HAP-1 (cell line): ENCODE measurements at regions not wholly inside any gene's neighbourhood (a gene's known extent, or its start where the extent isn't known, plus 50 kb on each side); places are given as distances from the start of the nearest gene placed in this dataset.

Experiments
- DNase-seq, 2 experiments: peaks; one replicate each; pipeline ENCODE4 v3.0.0-alpha.2; 2016 to 2020; ENCODE audit warnings: low spot score in 2 of 2
- H3K27me3 ChIP-seq: fragments of 250-450 bp; sonication (Bioruptor Pico); 2 replicates; pipeline ENCODE4 v1.5.1; 2020; ENCODE audit warnings: low read depth, mild to moderate bottlenecking, moderate library complexity
- H3K36me3 ChIP-seq: fragments of 250-450 bp; sonication (Bioruptor Pico); replicated peaks from 2 replicates; pipeline ENCODE4 v1.5.1; 2020; ENCODE audit warnings: mild to moderate bottlenecking
- H3K4me1 ChIP-seq: fragments of 250-450 bp; sonication (Bioruptor Pico); 2 replicates; pipeline ENCODE4 v1.5.1; 2020; ENCODE audit warnings: mild to moderate bottlenecking
- H3K4me3 ChIP-seq: fragments of 250-450 bp; sonication (Bioruptor Pico); 2 replicates; pipeline ENCODE4 v1.5.1; 2020; ENCODE audit warnings: mild to moderate bottlenecking, moderate library complexity
- H3K9me3 ChIP-seq: fragments of 250-450 bp; sonication (Bioruptor Pico); 2 replicates; pipeline ENCODE4 v1.5.1; 2020; ENCODE audit warnings: mild to moderate bottlenecking, moderate library complexity
- in situ Hi-C: fragments of 300-500 bp; cut with MboI; formaldehyde crosslinking; loops from 3 replicates; pipeline ENCODE4 v1.14.3; 2020; ENCODE audit warnings: low sequenced_read_pairs, inconsistent platforms, mixed read lengths

DNA sequence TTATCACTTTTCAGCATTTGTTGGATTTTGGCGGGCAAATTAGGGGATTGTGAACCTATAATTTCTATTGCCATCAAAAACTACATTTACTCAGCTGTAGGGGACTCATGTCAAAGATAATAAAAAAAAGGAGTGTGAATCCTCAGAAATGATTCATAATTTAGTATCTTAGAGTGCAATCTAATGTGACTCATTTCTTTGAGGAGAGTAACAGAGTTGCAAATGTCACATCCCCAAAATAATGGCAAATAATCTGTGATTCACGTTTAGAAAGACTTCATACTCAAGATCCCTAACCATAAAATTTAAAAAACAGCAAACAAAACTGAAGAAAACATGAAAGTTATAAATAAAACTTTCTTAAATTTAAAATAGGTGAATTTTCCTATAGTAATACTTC lies 373.0 kb downstream of the CDH2 start:
- no peak for DNase-seq
- Histone ChIP-seq H3K4me1 (peaks cover 5% of the 10 kb centered on the region), H3K4me3 (no peak overlapping the region), H3K27me3 (no peaks in the 10 kb centered on the region), H3K9me3 (no peaks in the 10 kb centered on the region), H3K36me3 (no peaks in the 10 kb centered on the region)
- in situ Hi-C loops: no loop called here

GRCh38 chr18:27797484-27797883 lies 379.4 kb downstream of the CDH2 start:
- Histone ChIP-seq H3K4me3 (no peak overlapping the region), H3K9me3 (no peaks in the 10 kb centered on the region), H3K27me3 (no peaks in the 10 kb centered on the region), H3K4me1 (peaks cover 3% of the 10 kb centered on the region; the same call in 1 of the 2 replicates), H3K36me3 (no peaks in the 10 kb centered on the region)
- no peak for DNase-seq
- in situ Hi-C loops: no loop called here

DNA sequence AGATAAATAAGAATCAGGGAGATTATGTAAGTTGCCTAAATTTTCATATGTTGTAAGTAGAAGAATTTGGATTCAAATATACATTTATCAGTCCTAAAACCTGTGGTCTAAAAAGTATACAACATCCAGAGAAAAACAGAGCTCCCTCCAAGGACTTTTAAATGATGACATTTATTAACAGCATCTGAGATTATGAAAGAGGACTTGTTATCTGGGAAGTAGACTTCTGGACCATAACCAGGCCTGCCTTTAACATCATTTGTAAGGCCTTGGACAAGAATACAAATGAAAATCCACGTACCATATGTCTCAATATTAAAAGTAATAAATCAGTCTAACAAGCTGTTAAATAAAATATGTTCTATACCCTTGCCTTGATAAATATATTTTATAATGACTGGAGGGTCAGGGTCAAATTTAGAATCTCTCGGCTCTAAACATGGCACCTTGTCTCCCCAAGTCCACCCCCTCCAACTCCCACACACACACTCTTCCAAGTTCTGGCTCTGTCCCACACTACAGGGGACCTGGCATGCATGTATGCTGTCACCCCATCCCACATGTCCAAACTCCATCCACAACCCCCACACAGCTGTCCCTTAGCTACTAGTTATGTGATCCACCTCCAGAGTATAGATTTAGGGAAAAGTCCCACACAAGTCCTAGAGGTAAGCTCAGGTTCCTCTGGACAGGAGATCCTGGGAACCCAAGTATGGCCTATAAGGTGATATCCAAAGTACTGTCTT lies 382.6 kb downstream of the CDH2 start:
- H3K4me1 ChIP-seq: peaks cover 3% of the 10 kb centered on the region; the same call in 1 of the 2 replicates
- H3K4me3 ChIP-seq: no peak overlapping the region
- H3K36me3 ChIP-seq: no peaks in the 10 kb centered on the region
- H3K27me3 ChIP-seq: no peaks in the 10 kb centered on the region
- in situ Hi-C loops: no loop called here
- H3K9me3 ChIP-seq: no peaks in the 10 kb centered on the region
- no peak for DNase-seq

- H3K4me3 ChIP-seq: no peak overlapping the region
- peaks cover 3% of the 10 kb centered on the region; the same call in 1 of the 2 replicates for H3K4me1 ChIP-seq
- no peaks in the 10 kb centered on the region for H3K36me3 ChIP-seq
- no peak for DNase-seq
- in situ Hi-C loops: no loop called here
- no peaks in the 10 kb centered on the region for H3K27me3 ChIP-seq
- no peaks in the 10 kb centered on the region for H3K9me3 ChIP-seq
Measured at GRCh38 chr18:27793013-27793785, 383.7 kb downstream of the CDH2 start.

DNA sequence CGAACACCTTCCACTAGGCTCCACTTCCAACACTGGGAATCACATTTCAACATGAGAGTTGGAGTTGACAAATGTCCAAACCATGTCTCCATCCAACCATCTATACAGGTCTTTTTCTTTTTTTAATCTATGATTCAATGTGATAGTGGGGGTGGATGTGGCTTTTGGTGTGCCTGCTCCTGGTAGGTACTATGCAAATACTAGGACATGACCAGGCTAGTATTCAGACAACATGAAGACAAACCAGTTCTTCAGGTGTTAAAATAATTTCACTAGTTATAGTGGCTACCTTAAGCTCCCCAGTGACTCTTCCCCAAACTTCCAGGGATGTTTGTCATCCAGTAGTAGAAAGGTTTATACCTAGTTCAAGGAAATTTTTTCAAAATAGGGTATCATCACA lies 387.5 kb downstream of the CDH2 start:
- in situ Hi-C loops: no loop called here
- no peak overlapping the region for H3K4me3 ChIP-seq
- no peaks in the 10 kb centered on the region for H3K9me3 ChIP-seq
- no peaks in the 10 kb centered on the region for H3K27me3 ChIP-seq
- H3K4me1 ChIP-seq: peaks cover 3% of the 10 kb centered on the region; the same call in 1 of the 2 replicates
- no peak for DNase-seq
- no peaks in the 10 kb centered on the region for H3K36me3 ChIP-seq

- Histone ChIP-seq H3K4me1 (no peaks in the 10 kb centered on the region), H3K4me3 (no peak overlapping the region), H3K36me3 (no peaks in the 10 kb centered on the region), H3K9me3 (no peaks in the 10 kb centered on the region), H3K27me3 (no peaks in the 10 kb centered on the region)
- DNase-seq: no peak
- in situ Hi-C loops: no loop called here
Measured at GRCh38 chr18:27787547-27787946, 389.4 kb downstream of the CDH2 start.

DNA sequence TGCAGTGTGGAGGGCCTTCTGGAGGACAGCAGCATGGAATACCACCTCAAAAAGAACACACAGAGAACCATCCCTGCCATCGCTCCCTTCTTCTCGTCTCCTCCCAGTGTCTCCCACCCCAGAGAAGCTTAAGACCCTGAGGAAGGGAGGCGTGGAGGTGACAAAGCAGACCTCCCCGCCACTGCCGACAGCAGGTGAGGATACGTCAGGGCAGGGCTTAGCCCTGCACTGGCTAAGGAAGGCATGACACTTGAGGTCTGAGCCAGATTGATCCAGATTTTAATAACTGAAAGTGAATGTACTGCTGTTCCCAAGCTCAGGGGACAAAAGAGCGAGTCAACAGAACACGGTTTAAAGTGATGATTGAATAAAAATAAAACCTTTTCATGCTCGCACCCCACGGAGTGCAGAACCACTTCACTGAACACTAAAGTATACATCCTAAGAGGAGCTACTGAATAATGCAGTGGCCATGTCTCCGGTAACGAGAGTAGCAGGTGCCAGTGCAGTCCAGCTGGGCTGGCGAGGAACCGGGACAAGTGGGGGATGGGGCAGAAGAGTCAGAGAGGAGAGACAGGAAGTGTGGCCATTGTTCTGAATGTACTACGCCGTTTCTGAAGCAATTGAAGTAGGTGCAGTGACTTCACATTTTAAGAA lies 391.0 kb downstream of the CDH2 start:
- in situ Hi-C loops: no loop called here
- Histone ChIP-seq H3K27me3 (no peaks in the 10 kb centered on the region), H3K36me3 (no peaks in the 10 kb centered on the region), H3K4me3 (no peak overlapping the region), H3K9me3 (no peaks in the 10 kb centered on the region), H3K4me1 (no peaks in the 10 kb centered on the region)
- no peak for DNase-seq

DNA sequence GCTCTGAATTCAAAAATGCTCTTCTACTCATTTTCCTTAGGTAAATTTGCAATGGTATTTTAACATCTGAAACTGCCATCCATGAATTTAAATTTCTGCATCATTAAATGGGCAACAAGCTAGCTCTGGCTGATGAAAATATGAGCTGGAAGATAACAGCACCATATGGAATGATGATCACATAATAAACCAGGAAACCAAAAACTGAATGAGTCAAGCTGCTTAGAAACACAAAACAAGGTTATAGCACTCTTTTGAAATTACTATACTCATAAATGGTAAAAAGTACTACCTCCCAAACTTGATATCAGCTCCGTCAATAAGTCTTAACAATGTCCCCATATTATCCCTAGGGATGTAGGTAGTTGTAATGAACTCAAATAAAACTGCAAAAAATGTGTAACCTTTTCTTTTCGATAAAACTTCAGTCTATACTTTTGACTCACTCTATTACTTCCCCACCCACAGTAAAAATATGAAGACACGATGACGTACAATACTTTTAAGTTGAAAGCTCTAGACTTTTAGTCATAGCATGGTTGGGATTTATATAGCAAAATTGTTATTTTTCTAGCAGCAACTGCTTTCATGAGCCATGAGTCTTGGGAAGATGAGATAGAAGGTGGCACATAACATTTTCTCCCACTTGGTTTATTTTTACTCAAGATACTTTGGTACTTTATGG lies 396.7 kb downstream of the CDH2 start:
- H3K36me3 ChIP-seq: no peaks in the 10 kb centered on the region
- no peak for DNase-seq
- in situ Hi-C loops: no loop called here

GRCh38 chr18:27778925-27779324 lies 398.0 kb downstream of the CDH2 start:
- H3K9me3 ChIP-seq: no peaks in the 10 kb centered on the region
- in situ Hi-C loops: no loop called here
- DNase-seq: no peak

More for the DNA sequence above, 396.7 kb downstream of the CDH2 start:
- Histone ChIP-seq H3K9me3 (no peaks in the 10 kb centered on the region), H3K4me3 (no peak overlapping the region), H3K27me3 (no peaks in the 10 kb centered on the region), H3K4me1 (peaks cover 6% of the 10 kb centered on the region)

GRCh38 chr18:27778441-27778840 lies 398.5 kb downstream of the CDH2 start:
- Histone ChIP-seq H3K9me3 (no peaks in the 10 kb centered on the region), H3K4me3 (no peak overlapping the region), H3K36me3 (no peaks in the 10 kb centered on the region), H3K4me1 (peaks cover 6% of the 10 kb centered on the region), H3K27me3 (no peaks in the 10 kb centered on the region)
- in situ Hi-C loops: no loop called here
- DNase-seq: peak in 1 of 2 experiments; percentile 30

More at GRCh38 chr18:27778925-27779324, 398.0 kb downstream of the CDH2 start:
- Histone ChIP-seq H3K4me1 (peaks cover 6% of the 10 kb centered on the region), H3K4me3 (no peak overlapping the region), H3K27me3 (no peaks in the 10 kb centered on the region), H3K36me3 (no peaks in the 10 kb centered on the region)

GRCh38 chr18:27772081-27772480 lies 404.8 kb downstream of the CDH2 start:
- H3K27me3 ChIP-seq: no peaks in the 10 kb centered on the region
- no peaks in the 10 kb centered on the region for H3K4me1 ChIP-seq
- no peaks in the 10 kb centered on the region for H3K36me3 ChIP-seq
- in situ Hi-C loops: no loop called here
- H3K9me3 ChIP-seq: no peaks in the 10 kb centered on the region
- no peak for DNase-seq
- H3K4me3 ChIP-seq: no peak overlapping the region

GRCh38 chr18:27771571-27771970 lies 405.4 kb downstream of the CDH2 start:
- DNase-seq: no peak
- Histone ChIP-seq H3K9me3 (no peaks in the 10 kb centered on the region), H3K36me3 (no peaks in the 10 kb centered on the region), H3K4me1 (no peaks in the 10 kb centered on the region), H3K27me3 (no peaks in the 10 kb centered on the region), H3K4me3 (no peak overlapping the region)
- in situ Hi-C loops: no loop called here

DNA sequence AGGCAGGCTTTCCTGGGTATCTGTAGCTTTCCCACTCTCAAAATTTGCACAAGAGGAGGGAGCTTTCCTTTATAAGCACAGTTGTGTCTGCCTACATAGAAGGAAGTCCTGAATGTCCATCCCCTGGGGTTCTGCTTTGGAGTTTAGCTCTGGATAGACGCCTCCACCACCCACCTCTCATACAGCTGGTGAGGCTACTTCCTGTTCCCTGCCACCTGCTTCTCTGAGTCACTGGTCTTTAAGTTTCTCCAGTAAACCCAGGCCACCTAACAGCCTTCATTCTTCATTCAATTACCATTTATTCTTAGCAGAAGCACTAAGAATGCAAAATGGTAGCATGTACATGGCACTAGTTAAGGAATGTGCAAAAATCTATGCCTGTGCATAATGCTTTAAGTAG lies 407.8 kb downstream of the CDH2 start:
- Histone ChIP-seq H3K9me3 (no peaks in the 10 kb centered on the region), H3K36me3 (no peaks in the 10 kb centered on the region), H3K27me3 (no peaks in the 10 kb centered on the region), H3K4me1 (no peaks in the 10 kb centered on the region), H3K4me3 (no peak overlapping the region)
- DNase-seq: no peak
- in situ Hi-C loops: no loop called here
